ENCODE measurements at regions not wholly inside any gene's neighbourhood (a gene's known extent, or its start where the extent isn't known, plus 50 kb on each side); places are given as distances from the start of the nearest gene placed in this dataset.

DNA sequence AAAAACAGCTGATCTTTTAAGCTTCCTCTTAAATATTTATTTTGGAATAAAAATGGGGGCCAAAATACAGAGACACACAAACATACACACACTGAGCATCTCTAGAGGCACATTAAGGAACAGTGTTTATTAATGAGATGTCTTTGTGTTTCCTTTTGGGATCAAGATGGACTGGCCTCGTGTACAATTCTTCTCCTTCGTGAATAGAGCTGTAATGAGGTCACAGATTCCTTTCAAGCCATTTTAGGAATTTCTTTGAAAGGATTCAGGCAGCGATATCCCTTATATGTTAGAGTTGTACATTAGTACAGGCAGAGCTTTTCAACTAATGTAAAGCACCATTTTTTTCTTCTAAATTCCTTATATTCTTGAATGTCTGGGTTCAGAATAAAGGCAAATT, 295.7 kb downstream of the CHRM3 start:
- no peak for DNase-seq (ENCODE audit: low spot score)

DNA sequence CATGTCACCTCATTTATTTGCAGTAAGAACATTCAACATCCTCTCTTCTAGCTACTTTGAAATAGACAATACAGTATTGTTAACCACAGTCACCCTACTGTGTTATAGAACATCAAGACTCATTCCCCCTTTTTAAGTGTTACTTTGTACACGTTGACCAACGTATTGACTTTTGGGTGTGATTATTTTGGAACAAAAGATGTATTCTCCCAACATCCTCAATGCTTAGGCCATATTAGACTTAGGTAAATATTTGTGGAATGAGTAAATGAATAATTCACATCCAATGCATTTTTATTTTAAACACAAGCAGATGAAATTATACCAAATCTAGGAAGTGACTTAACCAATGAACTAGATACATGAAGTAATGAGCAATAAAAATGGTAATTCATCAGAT, 296.6 kb downstream of the CHRM3 start:
- DNase-seq (ENCODE audit: low spot score): no peak

DNA sequence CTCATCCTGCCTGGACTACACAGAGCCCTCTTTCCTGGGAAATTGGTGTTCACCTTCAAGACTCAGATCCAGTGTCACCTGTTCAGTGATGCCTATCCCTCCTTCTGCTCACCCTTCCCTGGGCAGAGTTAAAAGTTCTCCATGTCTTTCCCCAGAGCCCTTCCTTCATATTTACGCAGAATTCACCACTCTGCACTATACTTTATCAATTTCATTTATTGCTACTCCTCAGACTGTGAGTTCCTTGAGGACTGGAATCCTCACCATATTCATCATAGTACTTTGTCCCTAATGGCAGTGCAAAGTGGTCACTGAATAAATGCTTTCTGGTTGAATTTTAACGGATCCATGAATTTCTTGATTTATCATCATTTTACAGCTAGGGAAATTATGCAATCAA, 300.0 kb downstream of the CHRM3 start:
- DNase-seq (ENCODE audit: low spot score): no peak

DNA sequence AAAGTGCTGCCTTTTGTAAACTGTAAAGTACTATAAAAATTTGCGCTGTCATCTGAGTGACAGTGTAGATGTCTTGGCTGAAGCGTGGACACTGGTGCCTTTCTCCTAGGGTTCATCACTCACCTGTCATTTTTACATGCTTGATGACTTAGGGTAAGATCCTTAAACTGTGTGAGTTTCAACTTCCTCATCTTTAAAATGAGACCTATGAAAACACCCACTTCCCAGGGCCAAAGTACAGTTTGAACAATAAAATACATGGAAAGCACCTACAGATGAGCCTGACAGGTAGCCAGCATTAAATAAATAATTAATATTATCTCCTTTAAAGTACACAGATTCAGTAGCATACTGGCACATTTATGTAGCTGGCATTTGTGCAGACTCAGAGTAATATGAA, 309.9 kb downstream of the CHRM3 start:
- no peak for DNase-seq (ENCODE audit: low spot score)

DNA sequence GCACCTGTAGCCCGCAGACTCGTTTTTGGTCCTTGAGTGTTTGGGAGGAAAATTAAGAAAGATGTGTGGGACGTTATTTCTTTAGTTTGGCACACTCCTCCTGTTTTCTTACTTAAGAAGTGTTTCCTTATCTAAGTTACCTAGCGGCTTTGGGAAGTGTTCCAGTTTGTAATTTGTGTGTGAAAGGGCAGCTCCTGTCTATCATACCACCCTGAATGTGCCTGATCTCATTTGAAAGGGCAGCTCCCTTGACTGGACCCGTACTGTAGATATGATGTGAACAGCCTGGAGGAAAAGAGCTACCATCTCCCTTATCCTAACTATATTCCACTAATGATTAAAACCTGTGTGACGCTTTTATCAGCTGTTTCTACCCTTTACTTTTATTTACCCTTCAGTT, 314.3 kb downstream of the CHRM3 start:
- DNase-seq (ENCODE audit: low spot score): no peak

DNA sequence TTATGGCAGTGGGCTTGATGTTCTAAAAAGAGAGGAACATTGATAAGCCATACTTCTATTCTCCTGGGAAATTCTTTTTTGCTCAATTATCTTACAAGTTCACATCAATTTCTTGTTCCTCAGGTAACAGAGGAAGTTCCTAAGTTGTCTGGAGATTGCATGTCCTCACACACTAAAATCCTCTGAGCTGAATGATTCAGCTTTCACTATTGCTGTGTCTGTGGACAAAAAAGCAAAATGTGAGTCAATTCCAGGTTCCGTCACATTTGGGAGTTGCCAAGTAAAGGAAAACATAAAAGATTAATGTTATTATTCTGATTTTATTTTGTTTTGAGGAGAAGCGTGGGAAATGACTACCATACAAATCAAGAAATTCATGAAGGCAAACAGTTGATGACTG, 316.7 kb downstream of the CHRM3 start:
- DNase-seq (ENCODE audit: low spot score): no peak

DNA sequence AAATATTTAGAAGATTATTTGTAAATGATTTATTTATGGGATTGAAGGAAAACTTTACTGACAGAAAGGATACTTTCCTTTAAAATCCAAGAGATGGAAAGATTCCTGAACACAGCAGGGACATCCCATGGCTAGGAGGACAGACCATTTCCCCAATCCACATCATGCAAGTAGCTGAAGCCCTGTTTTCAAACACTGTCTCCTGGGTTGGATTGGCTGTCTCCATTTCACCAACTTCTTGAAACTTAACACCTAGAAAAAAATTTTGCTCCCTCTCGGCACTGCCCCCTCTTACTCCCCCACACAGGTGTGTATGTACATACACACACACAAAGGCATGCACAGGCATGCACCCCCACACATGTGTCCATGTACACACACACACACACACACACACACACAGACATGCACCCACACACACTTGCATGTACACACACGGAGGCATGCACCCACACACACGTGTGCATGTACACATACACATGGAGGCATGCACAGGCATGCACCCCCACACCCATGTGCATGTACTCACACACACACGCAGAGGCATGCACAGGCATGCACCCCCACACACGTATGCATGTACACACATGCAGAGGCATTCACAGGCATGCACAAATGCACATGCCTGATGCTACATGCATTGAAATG, 320.0 kb downstream of the CHRM3 start:
- no peak for DNase-seq (ENCODE audit: low spot score)

DNA sequence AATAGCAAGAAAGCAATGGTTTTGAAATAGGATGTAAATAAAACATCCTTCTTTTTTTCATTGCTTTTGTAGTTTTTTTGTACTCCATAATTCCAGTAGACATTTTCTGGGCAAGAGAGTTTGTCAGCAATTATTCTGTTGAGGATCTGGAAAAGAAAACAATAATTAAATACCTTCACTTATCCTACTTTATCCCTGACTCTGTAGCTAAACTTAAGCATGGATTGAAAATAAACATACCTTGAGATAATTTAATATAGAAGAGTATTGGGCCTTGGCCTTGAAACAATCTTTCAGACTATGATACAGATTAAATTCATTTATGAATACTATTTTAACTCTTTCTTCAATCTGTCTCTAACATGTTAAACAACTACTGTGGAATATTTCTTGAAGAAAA, 321.2 kb downstream of the CHRM3 start:
- no peak for DNase-seq (ENCODE audit: low spot score)

DNA sequence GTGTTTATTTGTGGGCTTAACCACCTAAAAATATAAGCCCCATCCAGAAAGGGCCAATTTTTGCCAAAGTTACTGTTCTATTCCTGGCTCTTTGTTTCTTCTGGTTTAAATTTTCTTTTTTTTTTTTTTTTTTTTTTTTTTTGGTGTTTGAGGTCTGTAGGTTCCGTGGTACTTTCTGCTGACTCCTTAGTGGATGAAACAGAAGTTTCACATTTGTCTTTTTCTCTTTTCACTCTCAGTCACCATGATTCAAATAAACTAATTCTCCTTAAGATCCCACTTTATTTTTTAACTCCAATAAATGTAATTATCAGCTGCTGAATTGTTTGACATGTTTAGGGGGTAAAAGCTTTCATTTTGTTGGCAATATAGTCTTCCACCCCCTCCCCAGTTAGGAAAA, 322.3 kb downstream of the CHRM3 start:
- DNase-seq (ENCODE audit: low spot score): no peak

DNA sequence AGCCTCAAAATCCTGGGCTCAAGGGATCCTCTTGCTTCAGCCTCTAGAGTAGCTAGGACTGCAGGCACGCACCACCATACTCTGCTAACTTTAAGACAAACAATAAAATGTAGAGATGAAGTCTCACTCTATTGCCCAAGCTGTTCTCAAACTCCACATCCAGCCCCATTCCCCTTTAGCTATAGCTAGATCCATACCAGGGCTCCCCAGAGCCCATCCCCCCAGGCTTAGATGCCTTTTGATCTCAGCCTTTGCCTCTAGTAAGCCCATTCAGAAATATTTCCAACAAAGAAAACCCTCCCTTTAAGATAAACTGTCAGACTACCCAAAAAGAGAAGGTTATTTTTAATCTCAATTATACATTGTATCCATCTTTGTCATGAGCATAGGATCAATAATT, 325.4 kb downstream of the CHRM3 start:
- no peak for DNase-seq (ENCODE audit: low spot score)

DNA sequence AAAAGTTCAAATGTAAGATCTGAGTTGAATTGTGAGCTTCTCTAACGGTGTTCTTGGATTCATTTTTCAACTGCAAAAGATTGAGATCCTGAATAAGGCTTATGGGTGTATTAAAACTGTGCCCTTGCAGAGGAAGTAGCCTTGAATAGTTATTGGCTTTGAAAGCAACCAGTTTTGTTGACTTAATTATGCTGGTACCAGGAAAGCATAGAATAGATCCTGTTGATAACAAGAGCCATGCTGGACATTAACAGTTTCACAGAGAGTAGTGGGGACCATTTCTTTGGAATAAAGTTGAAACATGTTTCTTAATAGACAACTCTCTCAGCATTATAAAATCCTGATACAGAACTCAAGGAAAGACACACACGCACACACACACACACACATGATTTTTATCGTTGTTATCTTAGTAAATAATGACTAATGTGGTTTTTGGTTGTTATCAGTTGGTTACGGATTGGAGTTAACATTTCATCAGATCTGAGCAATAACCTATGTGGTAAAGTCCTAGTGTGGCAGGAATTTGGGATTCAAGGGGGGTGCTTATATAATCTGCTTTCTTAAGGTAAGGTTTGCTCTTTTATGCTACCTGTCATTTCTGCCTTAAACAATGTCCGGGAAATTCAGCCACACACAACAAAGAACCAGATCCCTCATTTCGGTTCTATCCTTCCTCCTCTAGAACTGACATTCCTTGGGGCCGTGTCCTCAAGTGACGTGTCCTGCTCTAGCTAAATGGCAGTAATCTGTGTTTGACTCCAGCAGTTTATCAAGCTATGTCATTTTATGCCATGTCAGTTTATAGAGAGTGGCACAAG, 330.9 kb downstream of the CHRM3 start:
- no peak for DNase-seq (ENCODE audit: low spot score)

DNA sequence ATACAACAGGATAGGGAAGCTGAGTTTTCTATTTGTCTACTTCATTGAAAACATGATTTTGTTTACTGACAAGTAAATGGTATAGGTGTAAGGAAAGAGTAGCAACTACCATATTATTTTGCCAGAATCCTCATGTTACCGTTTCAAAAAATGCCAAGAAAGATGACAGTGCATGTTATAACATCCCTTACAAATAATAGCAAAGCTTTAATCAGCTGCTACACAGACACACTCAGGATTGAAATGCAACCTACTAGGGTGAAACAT, 331.5 kb downstream of the CHRM3 start:
- no peak for DNase-seq (ENCODE audit: low spot score)

DNA sequence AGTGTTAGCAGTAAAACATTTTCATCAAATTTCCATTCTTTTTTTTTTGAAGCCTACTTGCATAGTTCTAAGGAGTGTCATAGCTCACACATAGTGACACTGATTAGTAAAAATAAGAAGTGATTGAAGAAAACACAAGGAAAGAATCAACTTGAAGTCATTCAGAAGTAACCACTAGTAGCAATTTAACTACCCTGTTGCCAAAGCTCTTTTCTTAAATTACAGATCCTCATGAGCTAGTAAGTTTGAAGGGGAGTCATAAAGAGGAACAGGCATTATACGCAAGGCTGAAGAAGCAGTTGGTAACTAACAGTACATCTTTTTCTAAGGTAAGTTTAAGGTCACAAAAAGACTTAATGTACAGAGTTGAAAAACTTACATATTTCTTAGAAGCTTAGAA, 332.2 kb downstream of the CHRM3 start:
- DNase-seq (ENCODE audit: low spot score): no peak

DNA sequence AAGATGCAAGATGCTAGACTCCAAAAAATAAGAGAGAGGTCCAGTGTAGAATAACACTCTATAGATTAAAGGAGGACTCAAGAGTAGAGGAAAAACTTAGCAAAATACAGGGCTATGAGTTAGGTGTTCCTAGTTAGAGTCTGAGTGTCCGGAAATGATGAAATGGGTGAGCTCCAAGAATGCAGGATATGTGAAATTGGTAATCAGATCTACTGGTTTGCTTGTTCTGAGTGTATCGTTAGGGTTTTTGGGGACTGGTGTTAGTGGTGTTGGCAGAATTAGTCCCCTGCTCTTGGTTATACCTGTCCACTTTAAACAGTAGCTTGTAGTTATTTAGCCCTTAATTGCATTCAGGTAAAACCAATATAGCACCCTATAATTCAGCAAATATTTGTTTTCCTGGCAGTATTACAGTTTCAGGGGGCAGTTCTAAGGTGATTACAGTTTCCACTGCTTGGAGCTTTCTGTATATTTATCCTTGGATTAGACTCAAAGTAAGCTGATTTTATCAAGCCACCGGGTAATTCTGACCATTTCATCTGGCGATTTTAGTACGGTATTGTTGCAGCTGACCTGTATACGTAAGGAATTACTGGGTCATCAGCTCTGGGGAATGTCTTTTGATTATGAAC, 332.7 kb downstream of the CHRM3 start:
- no peak for DNase-seq (ENCODE audit: low spot score)

DNA sequence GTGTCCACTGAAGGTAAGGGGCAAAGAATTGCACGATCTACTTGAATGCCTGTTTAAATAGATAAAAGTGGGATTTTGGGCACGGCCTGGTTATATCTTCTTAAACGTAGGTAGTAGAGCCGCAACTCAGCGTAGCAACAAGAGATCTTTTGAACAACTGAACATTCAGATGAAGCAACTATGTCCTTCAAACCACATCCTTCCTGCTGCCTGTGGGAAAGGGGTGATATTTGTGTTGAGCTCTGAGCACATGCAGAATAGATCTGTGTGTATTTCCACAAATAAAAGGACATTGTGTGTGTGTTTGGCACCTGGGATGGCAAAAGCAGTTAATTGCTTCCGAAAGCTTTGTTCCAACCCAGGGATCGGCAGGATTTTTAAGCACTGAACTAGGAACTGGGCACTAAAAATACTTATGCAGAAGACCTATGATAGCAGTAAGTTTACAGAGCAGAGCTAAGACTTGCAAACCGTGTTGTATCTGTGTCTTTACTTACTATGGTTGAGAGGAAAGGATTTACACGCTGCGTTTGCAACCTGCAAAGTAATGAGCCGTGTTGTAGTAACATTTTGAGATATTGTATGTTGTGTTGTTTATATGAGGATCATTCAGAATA, 333.4 kb downstream of the CHRM3 start:
- no peak for DNase-seq (ENCODE audit: low spot score)

DNA sequence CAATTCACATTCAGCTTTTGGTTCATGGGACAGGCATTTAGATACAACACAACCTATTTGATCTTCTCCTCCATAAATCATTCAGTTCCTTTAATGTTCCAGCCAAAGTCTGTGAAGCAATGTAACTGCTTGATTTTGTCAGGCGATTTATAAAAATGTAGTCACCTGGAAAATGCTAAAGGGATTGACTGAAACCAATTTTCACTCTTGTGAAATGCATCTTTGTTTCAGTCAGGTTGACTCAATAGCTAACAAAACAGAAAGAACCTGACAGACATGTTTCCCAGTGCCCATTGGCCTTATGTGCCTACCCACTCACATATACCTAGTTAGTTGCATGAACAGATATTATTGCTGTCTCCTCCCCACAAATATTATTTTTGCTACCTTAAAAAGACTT, 335.7 kb downstream of the CHRM3 start:
- DNase-seq (ENCODE audit: low spot score): no peak

DNA sequence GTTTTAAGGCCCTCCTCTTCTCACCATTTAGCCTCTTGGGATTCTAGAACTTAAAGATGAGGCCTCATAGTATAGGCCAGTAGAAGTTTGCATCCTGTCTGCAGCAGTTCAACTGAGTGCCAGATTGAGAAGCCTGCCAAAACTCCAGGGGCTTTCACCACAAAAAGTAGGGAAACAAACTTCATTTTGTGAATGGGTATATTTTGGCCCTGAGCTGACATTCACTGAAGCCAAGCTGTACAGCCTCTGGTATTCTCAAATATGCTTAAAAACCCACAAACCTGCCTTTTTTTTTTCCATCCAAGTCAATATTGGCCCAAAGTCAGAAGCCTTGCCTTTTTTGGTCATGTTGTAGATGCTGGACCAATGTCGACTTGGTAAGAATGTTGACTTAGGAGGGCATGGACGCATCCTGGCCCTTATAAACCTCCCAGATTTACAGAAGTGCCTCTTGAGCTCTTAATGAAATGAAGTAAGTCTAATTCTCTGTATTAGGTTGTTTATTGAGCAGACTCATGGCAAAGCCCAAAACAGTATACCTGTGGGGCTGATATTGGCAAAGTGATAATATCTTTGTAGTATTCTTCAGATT, 337.5 kb downstream of the CHRM3 start:
- no peak for DNase-seq (ENCODE audit: low spot score)

DNA sequence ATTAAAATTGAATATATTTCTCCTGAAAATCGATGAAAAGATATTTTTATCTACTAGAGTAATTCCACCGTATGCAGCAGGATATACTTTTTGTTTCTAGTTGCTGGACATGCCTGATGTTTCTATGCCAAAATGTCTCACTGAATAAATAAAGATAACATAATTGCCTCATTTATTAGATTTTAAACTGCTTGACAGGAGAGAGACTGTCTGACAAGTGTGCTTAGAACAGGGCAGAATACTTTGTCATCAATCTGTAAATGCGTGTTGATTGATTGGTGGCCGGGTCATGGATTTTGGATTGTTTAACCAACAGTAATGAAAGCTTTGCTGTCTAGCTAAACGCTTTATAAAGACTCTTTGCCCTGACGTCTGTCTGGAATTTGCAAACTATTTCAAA, 339.0 kb downstream of the CHRM3 start:
- DNase-seq (ENCODE audit: low spot score): no peak

DNA sequence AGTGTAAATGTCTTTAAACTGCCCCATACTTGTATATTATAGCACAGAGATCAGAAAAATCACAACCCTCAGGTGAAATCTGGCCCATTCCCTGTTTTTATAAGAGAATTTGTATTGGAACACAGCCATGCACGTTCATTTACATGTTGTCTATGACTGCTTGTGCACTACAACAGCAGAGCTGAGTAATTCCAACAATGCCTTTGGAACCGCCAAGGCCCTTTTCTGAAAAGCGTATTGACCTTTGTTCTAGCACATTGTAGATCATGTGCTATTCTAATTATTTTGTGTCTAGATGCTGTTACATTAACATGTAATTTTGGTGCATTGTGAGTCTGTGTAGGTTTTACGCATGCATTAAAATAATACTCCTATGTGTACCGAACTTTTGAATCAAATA, 339.6 kb downstream of the CHRM3 start:
- DNase-seq (ENCODE audit: low spot score): no peak

DNA sequence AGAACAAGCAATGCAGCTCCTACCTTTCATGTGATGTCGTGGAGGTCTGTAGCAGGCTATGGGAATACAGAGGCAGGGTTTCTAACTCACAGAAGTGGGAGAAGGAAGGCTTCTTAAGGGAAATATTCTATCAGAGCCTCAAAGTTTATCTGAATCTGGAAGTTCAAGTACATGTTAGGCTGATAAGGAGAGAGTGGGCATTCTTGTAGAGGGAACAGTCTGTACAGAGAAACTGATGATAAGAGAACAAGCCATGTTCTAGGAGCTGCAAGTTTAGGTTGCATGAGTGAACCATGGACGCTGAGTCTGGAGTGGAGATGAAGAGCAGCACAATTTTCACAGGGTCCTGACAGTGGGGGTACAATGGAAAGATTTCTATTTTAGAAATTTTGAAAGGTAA, 344.0 kb downstream of the CHRM3 start:
- DNase-seq (ENCODE audit: low spot score): no peak

DNA sequence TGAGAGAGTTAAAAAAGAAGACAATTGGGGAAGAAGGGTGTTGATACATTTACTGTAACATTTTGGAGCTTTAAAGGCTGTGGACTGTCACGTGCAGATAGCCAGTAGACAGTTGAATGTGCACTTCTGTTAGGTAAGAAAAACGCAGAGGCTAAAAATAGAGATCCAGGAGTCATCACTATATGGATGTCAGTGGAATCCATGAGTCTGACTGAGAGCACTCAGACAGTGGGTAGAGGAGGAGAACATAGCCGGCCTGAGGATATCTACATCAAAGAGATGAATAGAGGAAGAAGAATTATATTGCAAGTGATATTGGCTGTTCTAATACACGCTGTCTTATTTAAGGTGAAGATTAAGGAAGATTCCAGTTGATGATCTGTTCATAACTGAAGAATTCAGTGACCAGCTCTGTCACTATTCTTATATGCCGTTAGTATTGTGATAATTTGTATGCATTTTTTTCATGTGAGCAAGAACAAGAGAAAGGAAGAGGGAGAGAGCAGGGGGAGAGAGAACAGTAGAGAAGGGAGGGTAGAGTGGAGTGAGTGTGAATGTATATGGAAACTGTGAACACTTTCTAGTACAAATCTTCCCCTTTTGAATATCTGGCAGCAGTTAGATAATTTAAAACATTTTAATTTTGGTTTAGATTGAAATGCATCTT, 344.8 kb downstream of the CHRM3 start:
- DNase-seq (ENCODE audit: low spot score): no peak

DNA sequence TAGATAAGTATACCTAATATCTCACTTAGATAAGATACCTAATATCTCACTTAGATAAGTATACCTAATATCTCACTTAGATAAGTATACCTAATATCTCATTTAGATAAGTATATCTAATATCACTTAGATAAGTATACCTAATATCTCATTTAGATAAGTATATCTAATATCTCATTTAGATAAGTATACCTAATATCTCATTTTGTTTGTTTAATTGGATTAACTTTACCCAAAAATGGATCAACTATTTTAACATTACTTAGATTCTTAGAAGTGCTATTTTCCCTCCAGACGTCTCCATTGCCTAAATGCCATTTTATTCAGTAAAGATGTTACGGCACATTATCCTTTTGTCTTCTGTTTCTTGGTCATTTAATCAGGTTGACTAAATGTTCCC, 346.4 kb downstream of the CHRM3 start:
- no peak for DNase-seq (ENCODE audit: low spot score)

Data from left forelimb (tissue), 1 donor.